K562 (cell line): ENCODE measurements at regions not wholly inside any gene's neighbourhood (a gene's known extent, or its start where the extent isn't known, plus 50 kb on each side); places are given as distances from the start of the nearest gene placed in this dataset.

ENCODE experiments used
- ATAC-seq: fragments of 200-7000 bp; cut with Tn5 transposase; 3 replicates; pipeline ENCODE4 v1.9.1; 2020; ENCODE audit warnings: moderate library complexity
- BruUV-seq: library from RNA; stranded (reverse); fragments of 400-500 nt; replicated peaks from 2 replicates; lab custom pipeline; 2021; lab: Mats Ljungman, UMichigan
- CTCF ChIA-PET: fragments of 300-600 bp; formaldehyde crosslinking; extraction: SDS; loops from one replicate; lab custom pipeline; 2021; ENCODE audit warnings: low intra/inter-chr PET ratio; lab: Yijun Ruan, JAX
- POLR2A ChIA-PET: fragments of 300-600, 350-650 bp; sonication (Branson Sonifier 250); formaldehyde crosslinking; extraction: SDS; loops from one replicate; lab custom pipeline; 2021; ENCODE audit warnings: antibody characterized with exemption, inconsistent platforms; lab: Yijun Ruan, JAX
- DNase-seq, 4 experiments: peaks; one replicate each; pipeline versions ENCODE4 v3.0.0 to v3.0.0-alpha.2; 2011 to 2018; ENCODE audit warnings: low spot score in 3 of 4, mixed read lengths in 3 of 4; ENCODE audit errors: extremely low read depth in 1 of 4
- FAIRE-seq: peaks from 2 replicates; lab custom pipeline; 2011; peaks lifted over from hg19 to GRCh38; lab: Jason Lieb, UNC
- H2AFZ ChIP-seq: 2 replicates; pipeline ENCODE4 v1.6.0; 2011; ENCODE audit warnings: low read depth, low read length, control low read depth, inconsistent platforms
- H3K27ac ChIP-seq: fragments of 200-600 bp; 3 replicates; pipeline ENCODE4 v1.8.0; 2011; ENCODE audit warnings: low read depth, mild to moderate bottlenecking, control low read depth, inconsistent platforms, low read length, moderate library complexity, mixed read lengths; ENCODE audit errors: extremely low read depth
- H3K27me3 ChIP-seq, 2 experiments: fragments of 300-600 bp in 1 of 2; 2 replicates in 1 of 2; 3 replicates in 1 of 2; pipeline versions ENCODE4 v1.6.0 to v1.8.0; 2011; ENCODE audit warnings: inconsistent platforms in 2 of 2, low read length in 2 of 2, mild to moderate bottlenecking in 1 of 2, mixed read lengths in 1 of 2, moderate library complexity in 1 of 2; ENCODE audit not compliant: control insufficient read depth in 2 of 2, insufficient read depth in 2 of 2
- H3K36me3 ChIP-seq: fragments of 300-600 bp; 3 replicates; pipeline ENCODE4 v1.8.0; 2011; ENCODE audit warnings: mild to moderate bottlenecking, low read length, inconsistent platforms; ENCODE audit not compliant: control insufficient read depth, insufficient read depth
- H3K4me1 ChIP-seq, 2 experiments: fragments of 200-600 bp in 1 of 2; replicated peaks in 1 of 2; 2 replicates in 1 of 2; 3 replicates in 1 of 2; pipeline versions ENCODE4 v1.5.1 to v1.8.0; 2011; ENCODE audit warnings: inconsistent platforms in 2 of 2, low read length in 2 of 2, mild to moderate bottlenecking in 1 of 2, mixed read lengths in 1 of 2, moderate library complexity in 1 of 2; ENCODE audit not compliant: control insufficient read depth in 2 of 2, insufficient read depth in 2 of 2
- H3K4me2 ChIP-seq: 2 replicates; pipeline ENCODE4 v1.6.1; 2011; ENCODE audit warnings: low read length, control low read depth, inconsistent platforms, mixed read lengths; ENCODE audit not compliant: insufficient read depth
- H3K4me3 ChIP-seq: fragments of 200-600 bp; sonication (generic), shearing (Covaris generic); 2 replicates; pipeline ENCODE4 v1.5.1; 2016; ENCODE audit warnings: control low read depth, inconsistent platforms
- H3K79me2 ChIP-seq: fragments of 200-600 bp; 3 replicates; pipeline ENCODE4 v1.8.0; 2011; ENCODE audit warnings: low read length, inconsistent platforms; ENCODE audit not compliant: control insufficient read depth, insufficient read depth
- H3K9ac ChIP-seq, 2 experiments: 2 replicates each; pipeline versions ENCODE4 v1.6.0 to v1.6.1; 2011; ENCODE audit warnings: low read depth in 2 of 2, low read length in 2 of 2, control low read depth in 1 of 2, inconsistent platforms in 1 of 2, mild to moderate bottlenecking in 1 of 2, mixed read lengths in 1 of 2; ENCODE audit not compliant: insufficient read depth in 1 of 2
- H3K9me1 ChIP-seq: one replicate; pipeline ENCODE4 v1.6.0; 2011; ENCODE audit warnings: inconsistent platforms, mild to moderate bottlenecking, low read length, moderate library complexity; ENCODE audit not compliant: control insufficient read depth, insufficient read depth
- H3K9me3 ChIP-seq: replicated peaks from 2 replicates; pipeline ENCODE4 v1.5.1; 2011; ENCODE audit warnings: low read depth, low read length, inconsistent platforms; ENCODE audit not compliant: control insufficient read depth, insufficient read depth
- H4K20me1 ChIP-seq: replicated peaks from 2 replicates; pipeline ENCODE4 v1.6.1; 2011; ENCODE audit warnings: low read length, inconsistent platforms, mixed read lengths; ENCODE audit not compliant: control insufficient read depth, insufficient read depth
- CBX1 ChIP-seq: sonication (generic); IDR thresholded peaks from 2 replicates; pipeline ENCODE4 v1.6.1; 2016; ENCODE audit warnings: antibody characterized with exemption, low read depth, mild to moderate bottlenecking
- CREB5 ChIP-seq: fragments of 250-450 bp; sonication (Bioruptor Pico); IDR thresholded peaks from 2 replicates; pipeline ENCODE4 v1.5.0; 2020; ENCODE audit warnings: mild to moderate bottlenecking
- HDAC6 ChIP-seq: IDR thresholded peaks from 2 replicates; pipeline ENCODE4 v1.6.1; 2012; ENCODE audit warnings: low read depth, mild to moderate bottlenecking, control low read depth, inconsistent platforms, low read length, moderate library complexity
- HOXB6 ChIP-seq: fragments of 250-450 bp; sonication (Bioruptor Pico); IDR thresholded peaks from 2 replicates; pipeline ENCODE4 v1.5.1; 2022; ENCODE audit warnings: mild to moderate bottlenecking, borderline replicate concordance
- LEF1 ChIP-seq: fragments of 450-650 bp; IDR thresholded peaks from 2 replicates; pipeline ENCODE4 v1.6.1; 2016; ENCODE audit warnings: mild to moderate bottlenecking
- PHB ChIP-seq: fragments of 250-450 bp; sonication (Bioruptor Pico); IDR thresholded peaks from 2 replicates; pipeline ENCODE4 v1.5.0; 2021
- POLR3G ChIP-seq: IDR thresholded peaks from 2 replicates; pipeline ENCODE4 v1.6.1; 2011; ENCODE audit not compliant: insufficient read length, insufficient replicate concordance; ENCODE audit errors: extremely low read depth
- WGBS: fragments of 100-300 bp; shearing (Covaris generic); methylation state at CpG from one replicate; pipeline ENCODE4 v1.1.6; 2016; ENCODE audit warnings: low coverage, mixed read lengths; ENCODE audit not compliant: insufficient coverage; ENCODE audit errors: missing lambda C conversion rate; 5-methylcytosine and 5-hydroxymethylcytosine counted together
- in situ Hi-C: fragments of 300-500 bp; cut with MboI; formaldehyde crosslinking; loops from 4 replicates; pipeline ENCODE4 v1.15.0; 2018; ENCODE audit warnings: inconsistent platforms, mixed read lengths
- intact Hi-C: fragments of 100-400 bp; cut with micrococcal nuclease; formaldehyde crosslinking; loops from 2 replicates; pipeline ENCODE4 v1.14.2; 2022
- TF ChIP-seq, protein P1 (sequence below), 2 experiments: IDR thresholded peaks; 2 replicates each; pipeline ENCODE4 v1.6.1; 2011; ENCODE audit warnings: borderline replicate concordance in 1 of 2, control low read depth in 1 of 2, low read depth in 1 of 2, low read length in 1 of 2, mild to moderate bottlenecking in 1 of 2, mixed read lengths in 1 of 2, moderate library complexity in 1 of 2; ENCODE audit not compliant: insufficient read depth in 1 of 2, insufficient read length in 1 of 2, poor library complexity in 1 of 2, severe bottlenecking in 1 of 2; ENCODE audit errors: extremely low read depth in 1 of 2

GRCh38 chr9:102840335-102840734 is 154.8 kb upstream of the CYLC2 start (continued):
- TF ChIP-seq CREB5 (CRISPR knock-in tag), result no peak
- TF ChIP-seq, protein P1, sequence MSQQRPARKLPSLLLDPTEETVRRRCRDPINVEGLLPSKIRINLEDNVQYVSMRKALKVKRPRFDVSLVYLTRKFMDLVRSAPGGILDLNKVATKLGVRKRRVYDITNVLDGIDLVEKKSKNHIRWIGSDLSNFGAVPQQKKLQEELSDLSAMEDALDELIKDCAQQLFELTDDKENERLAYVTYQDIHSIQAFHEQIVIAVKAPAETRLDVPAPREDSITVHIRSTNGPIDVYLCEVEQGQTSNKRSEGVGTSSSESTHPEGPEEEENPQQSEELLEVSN (IDR thresholded peaks at IDR 0.05; ENCODE audit: borderline replicate concordance in 1 of 2, extremely low read depth in 1 of 2, insufficient read depth in 1 of 2, insufficient read length in 1 of 2, low read depth in 1 of 2, low read length in 1 of 2, poor library complexity in 1 of 2, severe bottlenecking in 1 of 2), result no peak
- TF ChIP-seq LEF1, result no peak
- no peak for TF ChIP-seq POLR3G
- no peak for TF ChIP-seq CBX1
- no peak for TF ChIP-seq HOXB6 (CRISPR knock-in tag)

DNA sequence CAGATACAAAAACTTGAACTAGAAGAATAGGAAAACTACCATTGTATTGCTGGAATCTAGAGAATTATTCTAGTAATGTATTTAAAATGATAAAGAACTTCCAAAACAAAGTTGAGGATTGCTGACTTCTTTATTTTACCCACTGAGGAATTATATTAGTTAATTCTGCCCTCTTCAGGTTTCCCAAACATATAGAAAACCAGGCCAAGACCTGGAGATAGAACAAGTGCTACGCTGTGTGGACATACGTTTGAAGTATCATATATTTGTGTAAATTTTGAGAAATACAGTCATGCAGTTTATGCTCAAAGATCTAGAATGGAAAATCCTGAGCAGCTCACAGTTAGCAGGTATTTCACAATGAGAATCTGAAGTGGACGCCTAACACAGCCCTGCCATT is 162.3 kb upstream of the CYLC2 start:
- no peaks in the 10 kb centered on the region for H3K79me2 ChIP-seq
- in situ Hi-C loops (no loop called here), intact Hi-C loops (no loop called here)
- H3K4me1 ChIP-seq, result no peaks in the 10 kb centered on the region
- TF ChIP-seq HDAC6, result no peak
- no peak for TF ChIP-seq PHB (CRISPR knock-in tag)
- no peak overlapping the region for H3K9ac ChIP-seq
- ChIA-PET CTCF (no interaction called here), POLR2A (no interaction called here)
- H3K4me2 ChIP-seq, result no peak overlapping the region
- H3K9me3 ChIP-seq, result no peaks in the 10 kb centered on the region
- no peaks in the 10 kb centered on the region for H3K9me1 ChIP-seq
- DNase-seq, result no peak
- H3K4me3 ChIP-seq, result no peak overlapping the region
- H2AFZ ChIP-seq, result no peak overlapping the region
- BruUV-seq, result no TSS peak
- H3K36me3 ChIP-seq, result no peaks in the 10 kb centered on the region
- ATAC-seq, result no peak
- H3K27me3 ChIP-seq, result no peaks in the 10 kb centered on the region
- no peaks in the 10 kb centered on the region for H4K20me1 ChIP-seq
- FAIRE-seq, result no peak
- WGBS, result 3% methylated on average over 3 of the region's 3 CpGs
- H3K27ac ChIP-seq, result no peak overlapping the region
